ENCODE measurements at regions not wholly inside any gene's neighbourhood (a gene's known extent, or its start where the extent isn't known, plus 50 kb on each side); places are given as distances from the start of the nearest gene placed in this dataset.

- no peaks in the 10 kb centered on the region for H3K9me3 ChIP-seq (ENCODE audit: insufficient read depth, low read depth, low read length)
- H3K9ac ChIP-seq (ENCODE audit: low read depth, low read length), result no peak overlapping the region
- H3K4me1 ChIP-seq (ENCODE audit: insufficient read depth, low read length), result peaks cover 3% of the 10 kb centered on the region; the same call in 1 of the 2 replicates
- WGBS, result 61% methylated on average over 29 of the region's 29 CpGs
- H3K4me3 ChIP-seq (ENCODE audit: low read length), result no peak overlapping the region; the same call in 1 of the 2 replicates
- H3K27ac ChIP-seq (ENCODE audit: low read depth, low read length), result no peak overlapping the region
- H3K27me3 ChIP-seq (ENCODE audit: insufficient read depth, low read length), result no peaks in the 10 kb centered on the region
- H3K36me3 ChIP-seq (ENCODE audit: insufficient read depth, low read length), result no peaks in the 10 kb centered on the region
These were observed 70.0 kb upstream of the INPP5A start for GRCh38 chr10:132467464-132468149.

- Histone ChIP-seq H3K9me3 (ENCODE audit: insufficient read depth, low read depth, low read length) (no peaks in the 10 kb centered on the region), H3K27ac (ENCODE audit: low read depth, low read length) (no peak overlapping the region), H3K36me3 (ENCODE audit: insufficient read depth, low read length) (no peaks in the 10 kb centered on the region), H3K9ac (ENCODE audit: low read depth, low read length) (no peak overlapping the region), H3K27me3 (ENCODE audit: insufficient read depth, low read length) (no peaks in the 10 kb centered on the region), H3K4me3 (ENCODE audit: low read length) (peak overlapping the region; percentile 18; the same call in 1 of the 2 replicates), H3K4me1 (ENCODE audit: insufficient read depth, low read length) (peaks cover 3% of the 10 kb centered on the region; the same call in 1 of the 2 replicates)
- 53% methylated on average over 5 of the region's 5 CpGs for WGBS
These were observed 69.4 kb upstream of the INPP5A start for GRCh38 chr10:132468216-132468615.

- WGBS, result 77% methylated on average over 10 of the region's 10 CpGs
- Histone ChIP-seq H3K36me3 (ENCODE audit: insufficient read depth, low read length) (no peaks in the 10 kb centered on the region), H3K9me3 (ENCODE audit: insufficient read depth, low read depth, low read length) (no peaks in the 10 kb centered on the region), H3K4me3 (ENCODE audit: low read length) (no peak overlapping the region), H3K27me3 (ENCODE audit: insufficient read depth, low read length) (no peaks in the 10 kb centered on the region), H3K27ac (ENCODE audit: low read depth, low read length) (no peak overlapping the region), H3K9ac (ENCODE audit: low read depth, low read length) (no peak overlapping the region), H3K4me1 (ENCODE audit: insufficient read depth, low read length) (peaks cover 3% of the 10 kb centered on the region; the same call in 1 of the 2 replicates)
These were observed 68.9 kb upstream of the INPP5A start for GRCh38 chr10:132468651-132469050.

GRCh38 chr10:132469197-132469884 lies 68.2 kb upstream of the INPP5A start:
- Histone ChIP-seq H3K36me3 (ENCODE audit: insufficient read depth, low read length) (no peaks in the 10 kb centered on the region), H3K4me3 (ENCODE audit: low read length) (no peak overlapping the region), H3K27me3 (ENCODE audit: insufficient read depth, low read length) (no peaks in the 10 kb centered on the region), H3K9ac (ENCODE audit: low read depth, low read length) (no peak overlapping the region), H3K9me3 (ENCODE audit: insufficient read depth, low read depth, low read length) (no peaks in the 10 kb centered on the region), H3K4me1 (ENCODE audit: insufficient read depth, low read length) (peaks cover 3% of the 10 kb centered on the region; the same call in 1 of the 2 replicates), H3K27ac (ENCODE audit: low read depth, low read length) (no peak overlapping the region)
- WGBS, result 74% methylated on average over 21 of the region's 21 CpGs

GRCh38 chr10:132470410-132471124 lies 67.0 kb upstream of the INPP5A start:
- no peak overlapping the region for H3K27ac ChIP-seq (ENCODE audit: low read depth, low read length)
- H3K9ac ChIP-seq (ENCODE audit: low read depth, low read length), result no peak overlapping the region
- H3K27me3 ChIP-seq (ENCODE audit: insufficient read depth, low read length), result no peaks in the 10 kb centered on the region
- H3K4me3 ChIP-seq (ENCODE audit: low read length), result no peak overlapping the region
- WGBS, result 87% methylated on average over 27 of the region's 27 CpGs
- no peaks in the 10 kb centered on the region for H3K36me3 ChIP-seq (ENCODE audit: insufficient read depth, low read length)
- H3K4me1 ChIP-seq (ENCODE audit: insufficient read depth, low read length), result peaks cover 3% of the 10 kb centered on the region; the same call in 1 of the 2 replicates
- H3K9me3 ChIP-seq (ENCODE audit: insufficient read depth, low read depth, low read length), result no peaks in the 10 kb centered on the region

- Histone ChIP-seq H3K4me3 (ENCODE audit: low read length) (no peak overlapping the region), H3K4me1 (ENCODE audit: insufficient read depth, low read length) (peaks cover 3% of the 10 kb centered on the region; the same call in 1 of the 2 replicates), H3K9me3 (ENCODE audit: insufficient read depth, low read depth, low read length) (no peaks in the 10 kb centered on the region), H3K36me3 (ENCODE audit: insufficient read depth, low read length) (no peaks in the 10 kb centered on the region), H3K9ac (ENCODE audit: low read depth, low read length) (no peak overlapping the region), H3K27ac (ENCODE audit: low read depth, low read length) (no peak overlapping the region), H3K27me3 (ENCODE audit: insufficient read depth, low read length) (no peaks in the 10 kb centered on the region; the same call in 1 of the 2 replicates)
- WGBS, result 92% methylated on average over 4 of the region's 4 CpGs
These were observed 66.5 kb upstream of the INPP5A start for GRCh38 chr10:132471125-132471451.

GRCh38 chr10:132471484-132471883 lies 66.1 kb upstream of the INPP5A start:
- H3K27ac ChIP-seq (ENCODE audit: low read depth, low read length), result no peak overlapping the region
- H3K4me3 ChIP-seq (ENCODE audit: low read length), result no peak overlapping the region
- H3K27me3 ChIP-seq (ENCODE audit: insufficient read depth, low read length), result no peaks in the 10 kb centered on the region; the same call in 1 of the 2 replicates
- WGBS, result 93% methylated on average over 9 of the region's 9 CpGs
- no peaks in the 10 kb centered on the region for H3K9me3 ChIP-seq (ENCODE audit: insufficient read depth, low read depth, low read length)
- no peak overlapping the region for H3K9ac ChIP-seq (ENCODE audit: low read depth, low read length)
- peaks cover 3% of the 10 kb centered on the region; the same call in 1 of the 2 replicates for H3K4me1 ChIP-seq (ENCODE audit: insufficient read depth, low read length)
- no peaks in the 10 kb centered on the region for H3K36me3 ChIP-seq (ENCODE audit: insufficient read depth, low read length)

GRCh38 chr10:132475086-132475485 lies 62.5 kb upstream of the INPP5A start:
- Histone ChIP-seq H3K9ac (ENCODE audit: low read depth, low read length) (no peak overlapping the region), H3K27ac (ENCODE audit: low read depth, low read length) (no peak overlapping the region), H3K4me3 (ENCODE audit: low read length) (no peak overlapping the region), H3K9me3 (ENCODE audit: insufficient read depth, low read depth, low read length) (no peaks in the 10 kb centered on the region), H3K4me1 (ENCODE audit: insufficient read depth, low read length) (0 out of 2 replicates have a peak, but pooled peaks cover 3% of the 10 kb centered on the region), H3K36me3 (ENCODE audit: insufficient read depth, low read length) (no peaks in the 10 kb centered on the region), H3K27me3 (ENCODE audit: insufficient read depth, low read length) (no peaks in the 10 kb centered on the region; the same call in 1 of the 2 replicates)
- WGBS, result 83% methylated on average over 1 of the region's 1 CpG

- 92% methylated on average over 16 of the region's 16 CpGs for WGBS
- Histone ChIP-seq H3K4me1 (ENCODE audit: insufficient read depth, low read length) (0 out of 2 replicates have a peak, but pooled peaks cover 3% of the 10 kb centered on the region), H3K9me3 (ENCODE audit: insufficient read depth, low read depth, low read length) (no peaks in the 10 kb centered on the region), H3K36me3 (ENCODE audit: insufficient read depth, low read length) (no peaks in the 10 kb centered on the region), H3K9ac (ENCODE audit: low read depth, low read length) (no peak overlapping the region), H3K4me3 (ENCODE audit: low read length) (no peak overlapping the region), H3K27ac (ENCODE audit: low read depth, low read length) (no peak overlapping the region), H3K27me3 (ENCODE audit: insufficient read depth, low read length) (no peaks in the 10 kb centered on the region; the same call in 1 of the 2 replicates)
These were observed 61.2 kb upstream of the INPP5A start for GRCh38 chr10:132476146-132477065.

- H3K4me1 ChIP-seq (ENCODE audit: insufficient read depth, low read length), result peaks cover 5% of the 10 kb centered on the region; the same call in 1 of the 2 replicates
- no peak overlapping the region for H3K9ac ChIP-seq (ENCODE audit: low read depth, low read length)
- no peaks in the 10 kb centered on the region; the same call in 1 of the 2 replicates for H3K27me3 ChIP-seq (ENCODE audit: insufficient read depth, low read length)
- H3K27ac ChIP-seq (ENCODE audit: low read depth, low read length), result no peak overlapping the region
- 84% methylated on average over 8 of the region's 8 CpGs for WGBS
- no peaks in the 10 kb centered on the region for H3K36me3 ChIP-seq (ENCODE audit: insufficient read depth, low read length)
- H3K4me3 ChIP-seq (ENCODE audit: low read length), result no peak overlapping the region
- H3K9me3 ChIP-seq (ENCODE audit: insufficient read depth, low read depth, low read length), result no peaks in the 10 kb centered on the region
These were observed 60.6 kb upstream of the INPP5A start for GRCh38 chr10:132477066-132477397.
